ENCODE measurements at regions not wholly inside any gene's neighbourhood (a gene's known extent, or its start where the extent isn't known, plus 50 kb on each side); places are given as distances from the start of the nearest gene placed in this dataset.

- no peak overlapping the region for H3K27ac ChIP-seq
- no peak for DNase-seq
- H3K4me3 ChIP-seq, result no peak overlapping the region
- H3K4me1 ChIP-seq, result no peaks in the 10 kb centered on the region
- H3K9me3 ChIP-seq, result no peaks in the 10 kb centered on the region
- peaks cover 0 to 15% (median 0%) of the 10 kb centered on the region in 7 donors for H3K27me3 ChIP-seq (replicated peaks in 1 of 7)
- WGBS, 5 donors, result 78 to 89% (median 85%) methylated on average over 6 of the region's 6 CpGs
- TF ChIP-seq, protein P1, sequence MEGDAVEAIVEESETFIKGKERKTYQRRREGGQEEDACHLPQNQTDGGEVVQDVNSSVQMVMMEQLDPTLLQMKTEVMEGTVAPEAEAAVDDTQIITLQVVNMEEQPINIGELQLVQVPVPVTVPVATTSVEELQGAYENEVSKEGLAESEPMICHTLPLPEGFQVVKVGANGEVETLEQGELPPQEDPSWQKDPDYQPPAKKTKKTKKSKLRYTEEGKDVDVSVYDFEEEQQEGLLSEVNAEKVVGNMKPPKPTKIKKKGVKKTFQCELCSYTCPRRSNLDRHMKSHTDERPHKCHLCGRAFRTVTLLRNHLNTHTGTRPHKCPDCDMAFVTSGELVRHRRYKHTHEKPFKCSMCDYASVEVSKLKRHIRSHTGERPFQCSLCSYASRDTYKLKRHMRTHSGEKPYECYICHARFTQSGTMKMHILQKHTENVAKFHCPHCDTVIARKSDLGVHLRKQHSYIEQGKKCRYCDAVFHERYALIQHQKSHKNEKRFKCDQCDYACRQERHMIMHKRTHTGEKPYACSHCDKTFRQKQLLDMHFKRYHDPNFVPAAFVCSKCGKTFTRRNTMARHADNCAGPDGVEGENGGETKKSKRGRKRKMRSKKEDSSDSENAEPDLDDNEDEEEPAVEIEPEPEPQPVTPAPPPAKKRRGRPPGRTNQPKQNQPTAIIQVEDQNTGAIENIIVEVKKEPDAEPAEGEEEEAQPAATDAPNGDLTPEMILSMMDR (IDR thresholded peaks at IDR 0.05 in 8 of 11, conservative IDR thresholded peaks at IDR 0.05 in 3 of 11), result no peak
- TF ChIP-seq POLR2AphosphoS5 (IDR thresholded peaks at IDR 0.05), result no peak
- no peak for TF ChIP-seq POLR2A (IDR thresholded peaks at IDR 0.05)
- intact Hi-C loops (cut with DNase I; ENCODE audit: low total_unique reads), result no loop called here
- H3K36me3 ChIP-seq, result no peaks in the 10 kb centered on the region
Measured at GRCh38 chr20:59412181-59412580, 111.8 kb downstream of the EDN3 start.

- 58 to 77% (median 66%) methylated on average over 6 of the region's 6 CpGs for WGBS, 5 donors
- Histone ChIP-seq H3K36me3 (no peaks in the 10 kb centered on the region), H3K4me1 (no peaks in the 10 kb centered on the region), H3K27me3 (replicated peaks in 1 of 7) (peaks cover 0 to 15% (median 0%) of the 10 kb centered on the region in 7 donors), H3K27ac (no peak overlapping the region), H3K4me3 (no peak overlapping the region), H3K9me3 (no peaks in the 10 kb centered on the region)
- intact Hi-C loops (cut with DNase I; ENCODE audit: low total_unique reads), result no loop called here
- DNase-seq, result no peak
- TF ChIP-seq POLR2A (IDR thresholded peaks at IDR 0.05) (no peak), POLR2AphosphoS5 (IDR thresholded peaks at IDR 0.05) (no peak)
- TF ChIP-seq, protein P1 (IDR thresholded peaks at IDR 0.05 in 8 of 11, conservative IDR thresholded peaks at IDR 0.05 in 3 of 11), result no peak
Measured at GRCh38 chr20:59412875-59413284, 112.5 kb downstream of the EDN3 start.

DNA sequence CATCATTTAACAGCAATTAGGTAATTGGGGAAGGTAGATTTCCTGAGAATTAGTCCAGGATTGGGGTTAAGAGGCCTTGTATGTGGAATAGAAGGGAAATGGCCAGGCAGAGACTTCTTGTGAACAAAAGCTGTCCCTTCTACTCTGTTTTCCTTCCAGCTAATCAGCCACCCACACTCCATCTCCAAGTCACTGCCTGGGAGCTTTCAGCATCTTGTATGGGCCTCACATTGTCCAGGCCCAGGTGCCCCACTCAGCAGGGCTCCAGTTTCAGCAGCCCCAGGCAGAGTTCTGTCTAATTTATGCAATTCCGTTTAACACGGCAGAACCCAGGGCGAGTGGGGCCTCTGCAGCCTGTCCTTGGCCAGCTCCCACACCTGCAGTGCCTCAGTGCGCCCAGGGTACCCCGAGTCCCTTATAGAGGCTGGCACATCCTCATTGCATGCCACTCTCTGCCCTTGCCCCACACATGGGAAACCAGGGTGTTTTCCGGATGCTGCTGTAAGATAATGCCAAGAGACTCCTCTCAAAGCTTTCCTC is 113.0 kb downstream of the EDN3 start:
- Histone ChIP-seq H3K27me3 (replicated peaks in 1 of 7) (peaks cover 0 to 12% (median 0%) of the 10 kb centered on the region in 7 donors), H3K4me1 (no peaks in the 10 kb centered on the region), H3K36me3 (no peaks in the 10 kb centered on the region), H3K4me3 (no peak overlapping the region), H3K9me3 (no peaks in the 10 kb centered on the region), H3K27ac (no peak overlapping the region)
- 79 to 91% (median 87%) methylated on average over 6 of the region's 6 CpGs for WGBS, 5 donors
- no peak for DNase-seq
- TF ChIP-seq, protein P1 (IDR thresholded peaks at IDR 0.05 in 8 of 11, conservative IDR thresholded peaks at IDR 0.05 in 3 of 11), result no peak
- TF ChIP-seq POLR2AphosphoS5 (IDR thresholded peaks at IDR 0.05) (no peak), POLR2A (IDR thresholded peaks at IDR 0.05) (no peak)
- intact Hi-C loops (cut with DNase I; ENCODE audit: low total_unique reads), result no loop called here

DNA sequence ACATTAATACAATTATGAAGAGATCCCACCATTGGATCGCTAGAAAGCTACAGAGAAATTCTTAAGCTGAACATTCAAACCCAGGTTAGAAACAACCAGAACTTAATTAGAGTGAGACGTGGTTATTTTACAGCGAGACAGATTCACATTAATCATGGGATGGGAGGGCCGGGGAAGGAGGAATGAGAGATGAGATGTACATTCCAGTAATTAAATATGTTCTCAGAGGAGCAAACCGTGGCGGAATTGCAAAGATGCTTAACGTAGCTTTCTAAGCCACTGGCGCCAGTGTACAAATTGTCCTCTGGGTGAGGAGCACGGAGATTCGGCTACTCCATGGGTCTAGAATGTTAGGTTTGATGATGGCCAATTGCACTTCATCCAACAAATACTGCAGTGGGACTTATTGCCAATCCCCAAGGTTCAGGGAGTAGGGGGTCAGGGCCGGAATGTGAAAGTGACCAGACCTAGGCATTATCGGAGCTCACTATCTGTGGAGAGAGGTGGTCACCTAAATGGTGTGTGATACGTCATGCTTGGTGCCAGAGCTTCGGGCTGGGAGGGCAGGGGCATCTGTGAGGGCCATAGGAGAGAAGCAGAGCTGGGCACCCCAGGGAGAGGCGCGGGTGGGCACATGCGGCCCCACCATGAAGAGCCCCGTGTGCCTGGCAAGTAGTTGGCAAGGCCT is 114.7 kb downstream of the EDN3 start:
- no peak for DNase-seq
- no peak for TF ChIP-seq POLR2A (IDR thresholded peaks at IDR 0.05)
- TF ChIP-seq, protein P1 (IDR thresholded peaks at IDR 0.05 in 8 of 11, conservative IDR thresholded peaks at IDR 0.05 in 3 of 11), result no peak
- Histone ChIP-seq H3K4me1 (no peaks in the 10 kb centered on the region), H3K4me3 (no peak overlapping the region), H3K36me3 (no peaks in the 10 kb centered on the region), H3K27me3 (replicated peaks in 1 of 7) (peaks cover 0 to 14% (median 0%) of the 10 kb centered on the region in 7 donors), H3K27ac (no peak overlapping the region), H3K9me3 (no peaks in the 10 kb centered on the region)
- intact Hi-C loops (cut with DNase I; ENCODE audit: low total_unique reads), result no loop called here
- 87 to 93% (median 89%) methylated on average over 18 of the region's 18 CpGs for WGBS, 5 donors
